GM12878 (cell line): ENCODE measurements at regions not wholly inside any gene's neighbourhood (a gene's known extent, or its start where the extent isn't known, plus 50 kb on each side); places are given as distances from the start of the nearest gene placed in this dataset.

Experiments used
- CBFB ChIP-seq: IDR thresholded peaks from 2 replicates; pipeline ENCODE4 v1.6.1; 2016; ENCODE audit warnings: antibody characterized with exemption, low read depth
- CEBPZ ChIP-seq: fragments of 150-350 bp; IDR thresholded peaks from 2 replicates; pipeline ENCODE4 v1.6.1; 2016; ENCODE audit warnings: low read depth, low read length
- CHD2 ChIP-seq: IDR thresholded peaks from 2 replicates; pipeline ENCODE4 v1.6.1; 2011; ENCODE audit warnings: low read depth, low read length, improper control_type of control experiment, borderline replicate concordance
- EED ChIP-seq: sonication (generic); IDR thresholded peaks from 2 replicates; pipeline ENCODE4 v1.6.1; 2016; ENCODE audit warnings: antibody characterized with exemption, low read depth
- ETV6 ChIP-seq, 2 experiments: fragments of 450-650 bp in 1 of 2; IDR thresholded peaks in 1 of 2; conservative IDR thresholded peaks in 1 of 2; 2 replicates each; pipeline ENCODE4 v1.6.1; 2014; ENCODE audit warnings: antibody characterized with exemption in 1 of 2, borderline replicate concordance in 1 of 2, low read depth in 1 of 2, mild to moderate bottlenecking in 1 of 2, moderate library complexity in 1 of 2
- SP1 ChIP-seq: IDR thresholded peaks from one replicate; pipeline ENCODE4 v1.6.1; 2011; ENCODE audit warnings: low read depth, low read length
- TCF12 ChIP-seq: IDR thresholded peaks from 2 replicates; pipeline ENCODE4 v1.6.1; 2011; ENCODE audit warnings: low read depth, mild to moderate bottlenecking, low read length
- USF2 ChIP-seq: IDR thresholded peaks from 2 replicates; pipeline ENCODE4 v1.6.1; 2011; ENCODE audit warnings: low read depth, low read length, improper control_type of control experiment, borderline replicate concordance
- ZNF274 ChIP-seq: IDR thresholded peaks from one replicate; pipeline ENCODE4 v1.8.0; 2011; ENCODE audit not compliant: insufficient read length, insufficient read depth

- no peak for TF ChIP-seq USF2
- TF ChIP-seq CHD2: no peak
- TF ChIP-seq CEBPZ: no peak
- TF ChIP-seq SP1: no peak
- no peak for TF ChIP-seq EED
- no peak for TF ChIP-seq CBFB
- TF ChIP-seq ETV6 (conservative IDR thresholded peaks at IDR 0.05 in 1 of 2, IDR thresholded peaks at IDR 0.05 in 1 of 2; ENCODE audit: borderline replicate concordance in 1 of 2, low read depth in 1 of 2): no peak
- no peak for TF ChIP-seq ZNF274
- TF ChIP-seq TCF12: no peak
Observed at GRCh38 chr5:40221255-40221654, 458.5 kb upstream of the PTGER4 start.
